ENCODE measurements at regions not wholly inside any gene's neighbourhood (a gene's known extent, or its start where the extent isn't known, plus 50 kb on each side); places are given as distances from the start of the nearest gene placed in this dataset.
"Not testable (repeated sequence)": the region's sequence is repeated elsewhere in the genome, so short reads cannot be mapped to it uniquely, and the experiment has no call there.

GRCh38 chr4:27111627-27112026 lies 251.0 kb downstream of the STIM2 start:
- H3K27ac ChIP-seq, result no peak overlapping the region
- DNase-seq (ENCODE audit: low read depth, low spot score), result no peak
- H3K9ac ChIP-seq (ENCODE audit: insufficient read length), result no peak overlapping the region
- TF ChIP-seq POLR2AphosphoS5 (IDR thresholded peaks at IDR 0.05; ENCODE audit: borderline replicate concordance, low read depth, low read length), result no peak
- no peak for TF ChIP-seq FOXP2 (optimal IDR thresholded peaks at IDR 0.05; ENCODE audit: control extremely low read depth, extremely low read length, insufficient read depth)
- TF ChIP-seq EZH2 (IDR thresholded peaks at IDR 0.05), result no peak
- no peak overlapping the region for H3K4me3 ChIP-seq
- no peaks in the 10 kb centered on the region for H3K9me3 ChIP-seq (ENCODE audit: low read depth, low read length)
- H3K36me3 ChIP-seq (ENCODE audit: insufficient read depth, low read length), result no peaks in the 10 kb centered on the region

- Histone ChIP-seq H3K4me3 (no peak overlapping the region), H3K9ac (ENCODE audit: insufficient read length) (no peak overlapping the region)
- no peak for TF ChIP-seq POLR2AphosphoS5 (IDR thresholded peaks at IDR 0.05; ENCODE audit: borderline replicate concordance, low read depth, low read length)
These were observed 251.9 kb downstream of the STIM2 start for GRCh38 chr4:27112587-27112986.

GRCh38 chr4:27115221-27115620 lies 254.6 kb downstream of the STIM2 start:
- Histone ChIP-seq H3K27ac (no peak overlapping the region), H3K9ac (ENCODE audit: insufficient read length) (no peak overlapping the region), H3K4me3 (no peak overlapping the region), H3K36me3 (ENCODE audit: insufficient read depth, low read length) (no peaks in the 10 kb centered on the region), H3K9me3 (ENCODE audit: low read depth, low read length) (no peaks in the 10 kb centered on the region)
- DNase-seq (ENCODE audit: low read depth, low spot score), result no peak
- TF ChIP-seq EZH2 (IDR thresholded peaks at IDR 0.05) (no peak), POLR2AphosphoS5 (IDR thresholded peaks at IDR 0.05; ENCODE audit: borderline replicate concordance, low read depth, low read length) (no peak), FOXP2 (optimal IDR thresholded peaks at IDR 0.05; ENCODE audit: control extremely low read depth, extremely low read length, insufficient read depth) (no peak)

More at GRCh38 chr4:27112587-27112986, 251.9 kb downstream of the STIM2 start:
- no peaks in the 10 kb centered on the region for H3K9me3 ChIP-seq (ENCODE audit: low read depth, low read length)
- no peaks in the 10 kb centered on the region for H3K36me3 ChIP-seq (ENCODE audit: insufficient read depth, low read length)
- DNase-seq (ENCODE audit: low read depth, low spot score), result no peak
- no peak overlapping the region for H3K27ac ChIP-seq

- no peaks in the 10 kb centered on the region for H3K9me3 ChIP-seq (ENCODE audit: low read depth, low read length)
- no peaks in the 10 kb centered on the region for H3K36me3 ChIP-seq (ENCODE audit: insufficient read depth, low read length)
- TF ChIP-seq EZH2 (IDR thresholded peaks at IDR 0.05), result no peak
- no peak for TF ChIP-seq POLR2AphosphoS5 (IDR thresholded peaks at IDR 0.05; ENCODE audit: borderline replicate concordance, low read depth, low read length)
- no peak for TF ChIP-seq FOXP2 (optimal IDR thresholded peaks at IDR 0.05; ENCODE audit: control extremely low read depth, extremely low read length, insufficient read depth)
- no peak overlapping the region for H3K9ac ChIP-seq (ENCODE audit: insufficient read length)
- no peak overlapping the region for H3K4me3 ChIP-seq
- no peak overlapping the region for H3K27ac ChIP-seq
- no peak for DNase-seq (ENCODE audit: low read depth, low spot score)
These were observed 256.8 kb downstream of the STIM2 start for GRCh38 chr4:27117453-27117852.

- no peak overlapping the region for H3K27ac ChIP-seq
- no peak for DNase-seq (ENCODE audit: low read depth, low spot score)
- H3K4me3 ChIP-seq, result no peak overlapping the region
- no peaks in the 10 kb centered on the region for H3K9me3 ChIP-seq (ENCODE audit: low read depth, low read length)
- no peaks in the 10 kb centered on the region for H3K36me3 ChIP-seq (ENCODE audit: insufficient read depth, low read length)
- H3K9ac ChIP-seq (ENCODE audit: insufficient read length), result no peak overlapping the region
- TF ChIP-seq EZH2 (IDR thresholded peaks at IDR 0.05) (no peak), FOXP2 (optimal IDR thresholded peaks at IDR 0.05; ENCODE audit: control extremely low read depth, extremely low read length, insufficient read depth) (no peak), POLR2AphosphoS5 (IDR thresholded peaks at IDR 0.05; ENCODE audit: borderline replicate concordance, low read depth, low read length) (no peak)
These were observed 258.6 kb downstream of the STIM2 start for GRCh38 chr4:27119239-27119638.

- no peak overlapping the region for H3K27ac ChIP-seq
- H3K9ac ChIP-seq (ENCODE audit: insufficient read length), result no peak overlapping the region
- DNase-seq (ENCODE audit: low read depth, low spot score), result no peak
- TF ChIP-seq EZH2 (IDR thresholded peaks at IDR 0.05) (no peak), FOXP2 (optimal IDR thresholded peaks at IDR 0.05; ENCODE audit: control extremely low read depth, extremely low read length, insufficient read depth) (no peak), POLR2AphosphoS5 (IDR thresholded peaks at IDR 0.05; ENCODE audit: borderline replicate concordance, low read depth, low read length) (no peak)
- H3K9me3 ChIP-seq (ENCODE audit: low read depth, low read length), result no peaks in the 10 kb centered on the region
- no peak overlapping the region for H3K4me3 ChIP-seq
- no peaks in the 10 kb centered on the region for H3K36me3 ChIP-seq (ENCODE audit: insufficient read depth, low read length)
These were observed 261.2 kb downstream of the STIM2 start for GRCh38 chr4:27121830-27122229.

- no peak for DNase-seq (ENCODE audit: low read depth, low spot score)
- no peak overlapping the region for H3K9ac ChIP-seq (ENCODE audit: insufficient read length)
- no peaks in the 10 kb centered on the region for H3K36me3 ChIP-seq (ENCODE audit: insufficient read depth, low read length)
- TF ChIP-seq POLR2AphosphoS5 (IDR thresholded peaks at IDR 0.05; ENCODE audit: borderline replicate concordance, low read depth, low read length) (no peak), FOXP2 (optimal IDR thresholded peaks at IDR 0.05; ENCODE audit: control extremely low read depth, extremely low read length, insufficient read depth) (no peak), EZH2 (IDR thresholded peaks at IDR 0.05) (no peak)
- H3K9me3 ChIP-seq (ENCODE audit: low read depth, low read length), result no peaks in the 10 kb centered on the region
- no peak overlapping the region for H3K27ac ChIP-seq
- H3K4me3 ChIP-seq, result no peak overlapping the region
These were observed 262.6 kb downstream of the STIM2 start for GRCh38 chr4:27123123-27123768.

GRCh38 chr4:27123769-27124124 lies 263.1 kb downstream of the STIM2 start:
- Histone ChIP-seq H3K27ac (no peak overlapping the region), H3K9me3 (ENCODE audit: low read depth, low read length) (no peaks in the 10 kb centered on the region), H3K9ac (ENCODE audit: insufficient read length) (no peak overlapping the region), H3K36me3 (ENCODE audit: insufficient read depth, low read length) (no peaks in the 10 kb centered on the region), H3K4me3 (no peak overlapping the region)
- no peak for DNase-seq (ENCODE audit: low read depth, low spot score)
- no peak for TF ChIP-seq EZH2 (IDR thresholded peaks at IDR 0.05)
- no peak for TF ChIP-seq FOXP2 (optimal IDR thresholded peaks at IDR 0.05; ENCODE audit: control extremely low read depth, extremely low read length, insufficient read depth)

GRCh38 chr4:27126895-27127294 lies 266.3 kb downstream of the STIM2 start:
- not testable (repeated sequence) for H3K36me3 ChIP-seq (ENCODE audit: insufficient read depth, low read length); H3K4me3 ChIP-seq; H3K27ac ChIP-seq; H3K9ac ChIP-seq (ENCODE audit: insufficient read length); DNase-seq (ENCODE audit: low read depth, low spot score); H3K9me3 ChIP-seq (ENCODE audit: low read depth, low read length)
